K562 (cell line): ENCODE measurements at regions not wholly inside any gene's neighbourhood (a gene's known extent, or its start where the extent isn't known, plus 50 kb on each side); places are given as distances from the start of the nearest gene placed in this dataset.

Experiments
- ATAC-seq: fragments of 200-7000 bp; cut with Tn5 transposase; 3 replicates; pipeline ENCODE4 v1.9.1; 2020; ENCODE audit warnings: moderate library complexity
- BruUV-seq: library from RNA; stranded (reverse); fragments of 400-500 nt; replicated peaks from 2 replicates; lab custom pipeline; 2021; lab: Mats Ljungman, UMichigan
- CTCF ChIA-PET: fragments of 300-600 bp; formaldehyde crosslinking; extraction: SDS; loops from one replicate; lab custom pipeline; 2021; ENCODE audit warnings: low intra/inter-chr PET ratio; lab: Yijun Ruan, JAX
- POLR2A ChIA-PET: fragments of 300-600, 350-650 bp; sonication (Branson Sonifier 250); formaldehyde crosslinking; extraction: SDS; loops from one replicate; lab custom pipeline; 2021; ENCODE audit warnings: antibody characterized with exemption, inconsistent platforms; lab: Yijun Ruan, JAX
- DNase-seq, 4 experiments: peaks; one replicate each; pipeline versions ENCODE4 v3.0.0 to v3.0.0-alpha.2; 2011 to 2018; ENCODE audit warnings: low spot score in 3 of 4, mixed read lengths in 3 of 4; ENCODE audit errors: extremely low read depth in 1 of 4
- FAIRE-seq: peaks from 2 replicates; lab custom pipeline; 2011; peaks lifted over from hg19 to GRCh38; lab: Jason Lieb, UNC
- H2AFZ ChIP-seq: 2 replicates; pipeline ENCODE4 v1.6.0; 2011; ENCODE audit warnings: low read depth, low read length, control low read depth, inconsistent platforms
- H3K27ac ChIP-seq: fragments of 200-600 bp; 3 replicates; pipeline ENCODE4 v1.8.0; 2011; ENCODE audit warnings: low read depth, mild to moderate bottlenecking, control low read depth, inconsistent platforms, low read length, moderate library complexity, mixed read lengths; ENCODE audit errors: extremely low read depth
- H3K27me3 ChIP-seq, 2 experiments: fragments of 300-600 bp in 1 of 2; 2 replicates in 1 of 2; 3 replicates in 1 of 2; pipeline versions ENCODE4 v1.6.0 to v1.8.0; 2011; ENCODE audit warnings: inconsistent platforms in 2 of 2, low read length in 2 of 2, mild to moderate bottlenecking in 1 of 2, mixed read lengths in 1 of 2, moderate library complexity in 1 of 2; ENCODE audit not compliant: control insufficient read depth in 2 of 2, insufficient read depth in 2 of 2
- H3K36me3 ChIP-seq: fragments of 300-600 bp; 3 replicates; pipeline ENCODE4 v1.8.0; 2011; ENCODE audit warnings: mild to moderate bottlenecking, low read length, inconsistent platforms; ENCODE audit not compliant: control insufficient read depth, insufficient read depth
- H3K4me1 ChIP-seq, 2 experiments: fragments of 200-600 bp in 1 of 2; replicated peaks in 1 of 2; 2 replicates in 1 of 2; 3 replicates in 1 of 2; pipeline versions ENCODE4 v1.5.1 to v1.8.0; 2011; ENCODE audit warnings: inconsistent platforms in 2 of 2, low read length in 2 of 2, mild to moderate bottlenecking in 1 of 2, mixed read lengths in 1 of 2, moderate library complexity in 1 of 2; ENCODE audit not compliant: control insufficient read depth in 2 of 2, insufficient read depth in 2 of 2
- H3K4me2 ChIP-seq: 2 replicates; pipeline ENCODE4 v1.6.1; 2011; ENCODE audit warnings: low read length, control low read depth, inconsistent platforms, mixed read lengths; ENCODE audit not compliant: insufficient read depth
- H3K4me3 ChIP-seq: fragments of 200-600 bp; sonication (generic), shearing (Covaris generic); 2 replicates; pipeline ENCODE4 v1.5.1; 2016; ENCODE audit warnings: control low read depth, inconsistent platforms
- H3K79me2 ChIP-seq: fragments of 200-600 bp; 3 replicates; pipeline ENCODE4 v1.8.0; 2011; ENCODE audit warnings: low read length, inconsistent platforms; ENCODE audit not compliant: control insufficient read depth, insufficient read depth
- H3K9ac ChIP-seq, 2 experiments: 2 replicates each; pipeline versions ENCODE4 v1.6.0 to v1.6.1; 2011; ENCODE audit warnings: low read depth in 2 of 2, low read length in 2 of 2, control low read depth in 1 of 2, inconsistent platforms in 1 of 2, mild to moderate bottlenecking in 1 of 2, mixed read lengths in 1 of 2; ENCODE audit not compliant: insufficient read depth in 1 of 2
- H3K9me1 ChIP-seq: one replicate; pipeline ENCODE4 v1.6.0; 2011; ENCODE audit warnings: inconsistent platforms, mild to moderate bottlenecking, low read length, moderate library complexity; ENCODE audit not compliant: control insufficient read depth, insufficient read depth
- H3K9me3 ChIP-seq: replicated peaks from 2 replicates; pipeline ENCODE4 v1.5.1; 2011; ENCODE audit warnings: low read depth, low read length, inconsistent platforms; ENCODE audit not compliant: control insufficient read depth, insufficient read depth
- H4K20me1 ChIP-seq: replicated peaks from 2 replicates; pipeline ENCODE4 v1.6.1; 2011; ENCODE audit warnings: low read length, inconsistent platforms, mixed read lengths; ENCODE audit not compliant: control insufficient read depth, insufficient read depth
- CAMTA2 ChIP-seq: fragments of 250-450 bp; sonication (Bioruptor Pico); conservative IDR thresholded peaks from 2 replicates; pipeline ENCODE4 v1.5.1; 2022
- CTCF ChIP-seq, 3 experiments: IDR thresholded peaks in 2 of 3; conservative IDR thresholded peaks in 1 of 3; 2 replicates each; pipeline ENCODE4 v1.5.1; 2011 to 2012; ENCODE audit warnings: low read length in 3 of 3, mild to moderate bottlenecking in 3 of 3, control low read depth in 2 of 3, improper control_type of control experiment in 1 of 3, inconsistent platforms in 1 of 3, low read depth in 1 of 3, mixed read lengths in 1 of 3, moderate library complexity in 1 of 3; ENCODE audit not compliant: insufficient read depth in 2 of 3
- EGR1 ChIP-seq: fragments of 450-650 bp; conservative IDR thresholded peaks from 2 replicates; pipeline ENCODE4 v1.6.1; 2017; ENCODE audit warnings: mild to moderate bottlenecking
- HMG20B ChIP-seq: fragments of 250-450 bp; sonication (Bioruptor Pico); IDR thresholded peaks from 2 replicates; pipeline ENCODE4 v1.5.0; 2021; ENCODE audit warnings: mild to moderate bottlenecking
- KLF10 ChIP-seq: fragments of 250-450 bp; sonication (Bioruptor Pico); IDR thresholded peaks from 2 replicates; pipeline ENCODE4 v1.6.1; 2021; ENCODE audit warnings: matching md5 sums
- NFE2 ChIP-seq: IDR thresholded peaks from 2 replicates; pipeline ENCODE4 v1.6.1; 2014; ENCODE audit warnings: antibody characterized with exemption, low read depth
- POLR2B ChIP-seq: fragments of 450-650 bp; IDR thresholded peaks from 2 replicates; pipeline ENCODE4 v1.6.1; 2018; ENCODE audit warnings: low read depth; ENCODE audit not compliant: partially characterized antibody
- RAD21 ChIP-seq, 2 experiments: fragments of 250-450 bp in 1 of 2; fragments of 450-650 bp in 1 of 2; sonication (Bioruptor Pico) in 1 of 2; formaldehyde crosslinking in 1 of 2; IDR thresholded peaks in 1 of 2; conservative IDR thresholded peaks in 1 of 2; 2 replicates each; pipeline versions ENCODE4 v1.4.0 to v1.8.0; 2020 to 2022; ENCODE audit warnings: mild to moderate bottlenecking in 2 of 2, moderate library complexity in 1 of 2
- RBM14 ChIP-seq: fragments of 200-400 bp; formaldehyde crosslinking; IDR thresholded peaks from 2 replicates; pipeline ENCODE4 v1.6.1; 2018; ENCODE audit warnings: low read depth, mild to moderate bottlenecking, low read length, moderate library complexity, borderline replicate concordance; ENCODE audit not compliant: insufficient read depth
- SUPT5H ChIP-seq: fragments of 450-650 bp; IDR thresholded peaks from 2 replicates; pipeline ENCODE4 v1.6.1; 2016
- ZNF347 ChIP-seq: fragments of 450-650 bp; formaldehyde crosslinking; IDR thresholded peaks from 2 replicates; pipeline ENCODE4 v1.4.0; 2020; ENCODE audit warnings: low read depth, mild to moderate bottlenecking, moderate library complexity
- ZNF384 ChIP-seq: IDR thresholded peaks from 2 replicates; pipeline ENCODE4 v1.6.1; 2012; ENCODE audit warnings: low read depth, low read length, improper control_type of control experiment
- ZNF778 ChIP-seq: fragments of 450-650 bp; formaldehyde crosslinking; IDR thresholded peaks from 2 replicates; pipeline ENCODE4 v1.4.0; 2020; ENCODE audit warnings: mild to moderate bottlenecking, moderate library complexity
- WGBS: fragments of 100-300 bp; shearing (Covaris generic); methylation state at CpG from one replicate; pipeline ENCODE4 v1.1.6; 2016; ENCODE audit warnings: low coverage, mixed read lengths; ENCODE audit not compliant: insufficient coverage; ENCODE audit errors: missing lambda C conversion rate; 5-methylcytosine and 5-hydroxymethylcytosine counted together
- in situ Hi-C: fragments of 300-500 bp; cut with MboI; formaldehyde crosslinking; loops from 4 replicates; pipeline ENCODE4 v1.15.0; 2018; ENCODE audit warnings: inconsistent platforms, mixed read lengths
- intact Hi-C: fragments of 100-400 bp; cut with micrococcal nuclease; formaldehyde crosslinking; loops from 2 replicates; pipeline ENCODE4 v1.14.2; 2022
- TF ChIP-seq, protein P1 (sequence below): fragments of 450-650 bp; IDR thresholded peaks from one replicate; pipeline ENCODE4 v1.6.1; 2018; ENCODE audit warnings: mild to moderate bottlenecking, moderate library complexity; ENCODE audit not compliant: partially characterized antibody

DNA sequence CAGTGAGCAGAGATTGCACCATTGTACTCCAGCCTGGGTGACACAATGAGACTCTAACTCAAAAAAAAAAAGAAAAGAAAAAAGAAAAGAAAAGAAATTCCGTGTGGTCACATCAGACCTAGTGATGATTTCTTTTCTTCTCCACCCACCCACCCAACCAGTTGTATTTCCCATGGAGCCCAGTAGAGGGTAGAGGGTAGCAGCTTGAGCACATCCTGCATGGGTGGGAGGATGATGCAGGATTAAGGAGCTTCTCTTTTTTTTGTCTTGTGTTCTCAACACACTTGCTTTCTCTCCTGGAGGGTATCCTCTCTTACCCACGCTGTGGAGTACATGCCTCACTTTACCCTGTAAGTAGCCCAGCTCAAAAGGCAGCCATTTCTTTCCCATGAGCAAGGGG, 118.6 kb upstream of the CARD11 start:
- no peak overlapping the region for H3K4me2 ChIP-seq
- H3K4me1 ChIP-seq, result no peaks in the 10 kb centered on the region
- H3K79me2 ChIP-seq, result no peaks in the 10 kb centered on the region
- H3K36me3 ChIP-seq, result no peaks in the 10 kb centered on the region
- POLR2A ChIA-PET, result interaction anchor here (0.5 to 0.6 kb wide), 3 partner anchors 46 to 191 kb away, joined by 3 read pairs; no protein-coding TSS in a partner anchor
- no peak overlapping the region for H3K27ac ChIP-seq
- no peaks in the 10 kb centered on the region for H3K9me3 ChIP-seq
- TF ChIP-seq EGR1 (peak; percentile 23), ZNF778 (no peak), POLR2B (no peak), CAMTA2 (CRISPR knock-in tag) (no peak), RBM14 (no peak), RAD21 (CRISPR knock-in tag; conservative IDR thresholded peaks at IDR 0.05 in 1 of 2, IDR thresholded peaks at IDR 0.05 in 1 of 2) (peak in 1 of 2 experiments; percentile 34; a peak in 2 of 4 replicates), CTCF (IDR thresholded peaks at IDR 0.05 in 2 of 3, conservative IDR thresholded peaks at IDR 0.05 in 1 of 3; ENCODE audit: insufficient read depth in 2 of 3, low read depth in 1 of 3, low read length in 3 of 3) (peak; percentile 22 to 50 (median 29); a peak in 3 of 6 replicates), SUPT5H (no peak), HMG20B (CRISPR knock-in tag) (no peak), NFE2 (0 out of 2 replicates have a peak, but pooled peaks have one; percentile 12), ZNF384 (no peak), KLF10 (CRISPR knock-in tag) (no peak), ZNF347 (no peak)
- TF ChIP-seq, protein P1, sequence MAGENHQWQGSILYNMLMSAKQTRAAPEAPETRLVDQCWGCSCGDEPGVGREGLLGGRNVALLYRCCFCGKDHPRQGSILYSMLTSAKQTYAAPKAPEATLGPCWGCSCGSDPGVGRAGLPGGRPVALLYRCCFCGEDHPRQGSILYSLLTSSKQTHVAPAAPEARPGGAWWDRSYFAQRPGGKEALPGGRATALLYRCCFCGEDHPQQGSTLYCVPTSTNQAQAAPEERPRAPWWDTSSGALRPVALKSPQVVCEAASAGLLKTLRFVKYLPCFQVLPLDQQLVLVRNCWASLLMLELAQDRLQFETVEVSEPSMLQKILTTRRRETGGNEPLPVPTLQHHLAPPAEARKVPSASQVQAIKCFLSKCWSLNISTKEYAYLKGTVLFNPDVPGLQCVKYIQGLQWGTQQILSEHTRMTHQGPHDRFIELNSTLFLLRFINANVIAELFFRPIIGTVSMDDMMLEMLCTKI, result no peak
- TF ChIP-seq, all 486 proteins: peak for 4
- H3K9me1 ChIP-seq, result no peaks in the 10 kb centered on the region
- FAIRE-seq (no peak), DNase-seq (peak; percentile 23 to 37 (median 32)), ATAC-seq (peak; percentile 76)
- 0% methylated on average over 2 of the region's 2 CpGs for WGBS
- H3K9ac ChIP-seq, result no peak overlapping the region
- CTCF ChIA-PET, result interaction anchor here (0.6 to 0.7 kb wide), 2 partner anchors 74 to 278 kb away, joined by 3 to 4 read pairs; no protein-coding TSS in a partner anchor
- H3K4me3 ChIP-seq, result no peak overlapping the region
- BruUV-seq, result no TSS peak
- intact Hi-C loops (no loop called here), in situ Hi-C loops (no loop called here)
- H4K20me1 ChIP-seq, result no peaks in the 10 kb centered on the region
- no peak overlapping the region for H2AFZ ChIP-seq
- H3K27me3 ChIP-seq, result peaks cover 2 to 39% of the 10 kb centered on the region in 2 experiments; a peak in 3 of 5 replicates
